ENCODE measurements at regions not wholly inside any gene's neighbourhood (a gene's known extent, or its start where the extent isn't known, plus 50 kb on each side); places are given as distances from the start of the nearest gene placed in this dataset.

- H3K27ac Mint-ChIP-seq: no peak overlapping the region
- H3K27me3 Mint-ChIP-seq: no peaks in the 10 kb centered on the region
- POLR2A ChIA-PET: no interaction called here
- TF ChIP-seq, protein P1, sequence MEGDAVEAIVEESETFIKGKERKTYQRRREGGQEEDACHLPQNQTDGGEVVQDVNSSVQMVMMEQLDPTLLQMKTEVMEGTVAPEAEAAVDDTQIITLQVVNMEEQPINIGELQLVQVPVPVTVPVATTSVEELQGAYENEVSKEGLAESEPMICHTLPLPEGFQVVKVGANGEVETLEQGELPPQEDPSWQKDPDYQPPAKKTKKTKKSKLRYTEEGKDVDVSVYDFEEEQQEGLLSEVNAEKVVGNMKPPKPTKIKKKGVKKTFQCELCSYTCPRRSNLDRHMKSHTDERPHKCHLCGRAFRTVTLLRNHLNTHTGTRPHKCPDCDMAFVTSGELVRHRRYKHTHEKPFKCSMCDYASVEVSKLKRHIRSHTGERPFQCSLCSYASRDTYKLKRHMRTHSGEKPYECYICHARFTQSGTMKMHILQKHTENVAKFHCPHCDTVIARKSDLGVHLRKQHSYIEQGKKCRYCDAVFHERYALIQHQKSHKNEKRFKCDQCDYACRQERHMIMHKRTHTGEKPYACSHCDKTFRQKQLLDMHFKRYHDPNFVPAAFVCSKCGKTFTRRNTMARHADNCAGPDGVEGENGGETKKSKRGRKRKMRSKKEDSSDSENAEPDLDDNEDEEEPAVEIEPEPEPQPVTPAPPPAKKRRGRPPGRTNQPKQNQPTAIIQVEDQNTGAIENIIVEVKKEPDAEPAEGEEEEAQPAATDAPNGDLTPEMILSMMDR (IDR thresholded peaks at IDR 0.05): no peak
- ATAC-seq (ENCODE audit: low read depth) (no peak), DNase-seq (no peak)
- no peaks in the 10 kb centered on the region for H3K36me3 Mint-ChIP-seq (ENCODE audit: low read depth)
- intact Hi-C loops (cut with micrococcal nuclease): no loop called here
- H3K4me3 Mint-ChIP-seq: no peak overlapping the region
- H3K9me3 Mint-ChIP-seq: peaks cover 11% of the 10 kb centered on the region
- no peaks in the 10 kb centered on the region for H3K4me1 Mint-ChIP-seq
- CTCF ChIA-PET: no interaction called here
These were observed 620.2 kb downstream of the ANKRD7 start for GRCh38 chr7:118844748-118845147.

DNA sequence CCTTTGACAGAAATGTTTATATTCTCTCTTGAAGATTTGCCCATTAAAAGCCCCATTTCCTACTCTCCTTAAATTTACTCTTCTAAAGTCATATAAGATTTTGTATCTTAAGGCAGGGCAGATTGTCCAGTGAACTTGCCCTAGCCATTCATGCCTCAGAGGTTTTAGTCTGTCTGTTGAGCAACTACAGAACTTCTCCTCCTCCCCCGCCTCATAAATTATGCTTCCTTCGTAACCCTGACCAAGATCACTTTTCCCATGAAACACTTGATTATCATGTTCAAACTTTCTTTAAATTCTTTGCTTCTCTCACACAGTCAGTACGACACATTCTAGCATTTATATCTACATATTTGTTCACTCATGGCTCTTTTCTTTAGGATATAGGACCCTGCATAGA is 621.3 kb downstream of the ANKRD7 start:
- TF ChIP-seq, protein P1 (IDR thresholded peaks at IDR 0.05): no peak
- no peaks in the 10 kb centered on the region for H3K27me3 Mint-ChIP-seq
- no peak overlapping the region for H3K27ac Mint-ChIP-seq
- peaks cover 8% of the 10 kb centered on the region for H3K9me3 Mint-ChIP-seq
- ATAC-seq (ENCODE audit: low read depth) (no peak), DNase-seq (no peak)
- POLR2A ChIA-PET: no interaction called here
- intact Hi-C loops (cut with micrococcal nuclease): no loop called here
- H3K36me3 Mint-ChIP-seq (ENCODE audit: low read depth): no peaks in the 10 kb centered on the region
- CTCF ChIA-PET: no interaction called here
- no peaks in the 10 kb centered on the region for H3K4me1 Mint-ChIP-seq
- no peak overlapping the region for H3K4me3 Mint-ChIP-seq

- Mint-ChIP-seq H3K4me1 (no peaks in the 10 kb centered on the region), H3K36me3 (ENCODE audit: low read depth) (no peaks in the 10 kb centered on the region), H3K27ac (no peak overlapping the region), H3K9me3 (peaks cover 4% of the 10 kb centered on the region), H3K27me3 (no peaks in the 10 kb centered on the region), H3K4me3 (no peak overlapping the region)
- ATAC-seq (ENCODE audit: low read depth) (no peak), DNase-seq (no peak)
- TF ChIP-seq, protein P1 (IDR thresholded peaks at IDR 0.05): no peak
- ChIA-PET CTCF (no interaction called here), POLR2A (no interaction called here)
- intact Hi-C loops (cut with micrococcal nuclease): no loop called here
These were observed 622.5 kb downstream of the ANKRD7 start for GRCh38 chr7:118846977-118847376.

GRCh38 chr7:118855290-118855689 is 630.8 kb downstream of the ANKRD7 start:
- Mint-ChIP-seq H3K27ac (no peak overlapping the region), H3K9me3 (no peaks in the 10 kb centered on the region), H3K4me3 (no peak overlapping the region), H3K36me3 (ENCODE audit: low read depth) (no peaks in the 10 kb centered on the region), H3K4me1 (no peaks in the 10 kb centered on the region), H3K27me3 (no peaks in the 10 kb centered on the region)
- ChIA-PET CTCF (no interaction called here), POLR2A (no interaction called here)
- DNase-seq (no peak), ATAC-seq (ENCODE audit: low read depth) (no peak)
- intact Hi-C loops (cut with micrococcal nuclease): no loop called here
- TF ChIP-seq, protein P1 (IDR thresholded peaks at IDR 0.05): no peak

- CTCF ChIA-PET: no interaction called here
- POLR2A ChIA-PET: no interaction called here
- Mint-ChIP-seq H3K27me3 (no peaks in the 10 kb centered on the region), H3K36me3 (ENCODE audit: low read depth) (no peaks in the 10 kb centered on the region), H3K4me3 (no peak overlapping the region), H3K27ac (no peak overlapping the region), H3K4me1 (no peaks in the 10 kb centered on the region), H3K9me3 (no peaks in the 10 kb centered on the region)
- DNase-seq (no peak), ATAC-seq (ENCODE audit: low read depth) (no peak)
- TF ChIP-seq, protein P1 (IDR thresholded peaks at IDR 0.05): no peak
- intact Hi-C loops (cut with micrococcal nuclease): no loop called here
These were observed 634.2 kb downstream of the ANKRD7 start for GRCh38 chr7:118858651-118859149.
